Body of pancreas (tissue), 4 donors: ENCODE measurements at regions not wholly inside any gene's neighbourhood (a gene's known extent, or its start where the extent isn't known, plus 50 kb on each side); places are given as distances from the start of the nearest gene placed in this dataset.

Experiments
- ATAC-seq: fragments of 150-250 bp; one replicate; pipeline ENCODE4 v1.9.1; 2016
- DNase-seq, 4 donors: peaks; one replicate each; pipeline ENCODE4 v3.0.0-alpha.2; 2019
- H3K27ac ChIP-seq, 4 donors: fragments of 200-600 bp; sonication (generic); 1 replicate in 3 of 4; 2 replicates in 1 of 4; pipeline versions ENCODE4 v1.5.1 to v1.6.1; 2016 to 2019; ENCODE audit warnings: mild to moderate bottlenecking in 1 of 4, mixed read lengths in 1 of 4, moderate library complexity in 1 of 4
- H3K27me3 ChIP-seq, 2 donors: fragments of 200-600 bp; sonication (generic); one replicate each; pipeline ENCODE4 v1.6.0; 2016; ENCODE audit warnings: mild to moderate bottlenecking in 1 of 2
- H3K36me3 ChIP-seq, 2 donors: fragments of 200-600 bp; sonication (generic); replicated peaks in 1 of 2; 2 replicates each; pipeline ENCODE4 v1.5.1; 2016; ENCODE audit warnings: low read depth in 2 of 2; ENCODE audit not compliant: insufficient read depth in 1 of 2
- H3K4me1 ChIP-seq: fragments of 200-600 bp; sonication (generic); one replicate; pipeline ENCODE4 v1.6.0; 2016
- H3K4me3 ChIP-seq, 2 donors: fragments of 200-600 bp; sonication (generic); 1 replicate in 1 of 2; 2 replicates in 1 of 2; pipeline ENCODE4 v1.5.1; 2016 to 2019
- H3K9me3 ChIP-seq, 3 donors: fragments of 200-600 bp; sonication (generic); 1 replicate in 2 of 3; 2 replicates in 1 of 3; pipeline ENCODE4 v1.5.1; 2016
- POLR2A ChIP-seq, 3 donors: fragments of 450-650 bp; IDR thresholded peaks; one replicate each; pipeline ENCODE4 v1.6.1; 2016; ENCODE audit warnings: antibody characterized with exemption in 3 of 3, mild to moderate bottlenecking in 2 of 3
- WGBS, 2 donors: methylation state at CpG; one replicate each; pipeline ENCODE4 v1.1.5; 2017; 5-methylcytosine and 5-hydroxymethylcytosine counted together
- intact Hi-C: fragments of 100-400 bp; cut with DNase I; formaldehyde crosslinking; loops from one replicate; pipeline ENCODE4 v1.15.1; 2023
- TF ChIP-seq, protein P1 (sequence below), 7 experiments: fragments of 450-650 bp in 4 of 7; fragments of 200-600 bp in 3 of 7; sonication (generic) in 3 of 7; IDR thresholded peaks; one replicate each; pipeline ENCODE4 v1.5.1; 2016 to 2019; ENCODE audit warnings: antibody characterized with exemption in 7 of 7

DNA sequence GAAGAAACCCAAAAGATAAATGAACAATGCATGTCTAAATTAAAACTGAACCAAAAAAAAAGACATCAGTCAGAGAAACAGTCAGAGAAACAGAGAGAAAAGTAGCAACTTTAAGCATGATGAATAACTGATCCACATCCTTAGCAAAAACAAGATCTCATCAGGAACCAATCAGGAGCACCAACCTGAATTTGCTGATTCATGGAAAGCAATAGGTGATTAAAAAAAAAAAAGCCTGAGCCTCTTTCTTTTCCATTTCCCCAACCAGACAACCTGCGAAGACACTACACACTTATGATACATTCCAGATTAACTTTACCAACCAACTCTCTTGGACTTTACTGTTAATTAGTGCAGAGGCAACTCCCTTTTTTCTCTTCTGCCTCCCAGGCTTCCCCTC lies 112.7 kb upstream of the TAS2R1 start:
- H3K9me3 ChIP-seq = no peaks in the 10 kb centered on the region
- H3K4me3 ChIP-seq = no peak overlapping the region
- DNase-seq = no peak

DNA sequence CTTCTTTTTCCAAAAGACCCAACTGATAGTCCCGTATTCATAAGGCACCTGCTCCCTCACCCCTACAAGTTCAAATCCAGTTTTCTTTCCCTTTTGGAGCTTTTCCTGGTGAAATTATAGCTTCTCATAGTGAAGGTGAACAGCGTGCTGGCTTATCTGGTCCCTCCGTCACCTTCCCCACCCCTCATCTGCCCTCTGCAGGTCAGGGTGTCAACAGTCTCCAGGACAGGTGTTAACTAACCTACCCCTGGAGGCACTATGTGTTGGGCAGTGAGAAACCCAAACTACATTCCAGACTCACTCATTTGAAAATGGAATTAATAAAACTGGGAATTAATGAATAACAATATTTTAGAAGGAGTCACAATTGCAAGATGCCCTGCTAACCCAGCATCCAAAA lies 109.0 kb upstream of the TAS2R1 start:
- intact Hi-C loops = no loop called here

More for the DNA sequence above, 112.7 kb upstream of the TAS2R1 start:
- no peak for TF ChIP-seq POLR2A (IDR thresholded peaks at IDR 0.05)
- TF ChIP-seq, protein P1, sequence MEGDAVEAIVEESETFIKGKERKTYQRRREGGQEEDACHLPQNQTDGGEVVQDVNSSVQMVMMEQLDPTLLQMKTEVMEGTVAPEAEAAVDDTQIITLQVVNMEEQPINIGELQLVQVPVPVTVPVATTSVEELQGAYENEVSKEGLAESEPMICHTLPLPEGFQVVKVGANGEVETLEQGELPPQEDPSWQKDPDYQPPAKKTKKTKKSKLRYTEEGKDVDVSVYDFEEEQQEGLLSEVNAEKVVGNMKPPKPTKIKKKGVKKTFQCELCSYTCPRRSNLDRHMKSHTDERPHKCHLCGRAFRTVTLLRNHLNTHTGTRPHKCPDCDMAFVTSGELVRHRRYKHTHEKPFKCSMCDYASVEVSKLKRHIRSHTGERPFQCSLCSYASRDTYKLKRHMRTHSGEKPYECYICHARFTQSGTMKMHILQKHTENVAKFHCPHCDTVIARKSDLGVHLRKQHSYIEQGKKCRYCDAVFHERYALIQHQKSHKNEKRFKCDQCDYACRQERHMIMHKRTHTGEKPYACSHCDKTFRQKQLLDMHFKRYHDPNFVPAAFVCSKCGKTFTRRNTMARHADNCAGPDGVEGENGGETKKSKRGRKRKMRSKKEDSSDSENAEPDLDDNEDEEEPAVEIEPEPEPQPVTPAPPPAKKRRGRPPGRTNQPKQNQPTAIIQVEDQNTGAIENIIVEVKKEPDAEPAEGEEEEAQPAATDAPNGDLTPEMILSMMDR (IDR thresholded peaks at IDR 0.05) = no peak
- Histone ChIP-seq H3K27me3 (no peaks in the 10 kb centered on the region), H3K36me3 (no peaks in the 10 kb centered on the region), H3K27ac (no peak overlapping the region), H3K4me1 (no peaks in the 10 kb centered on the region)
- intact Hi-C loops = no loop called here
- 56 to 67% methylated on average over 1 of the region's 1 CpG for WGBS, 2 donors
- no peak for ATAC-seq

GRCh38 chr5:9737265-9737664 lies 107.1 kb upstream of the TAS2R1 start:
- no peaks in the 10 kb centered on the region for H3K27me3 ChIP-seq
- intact Hi-C loops = no loop called here
- H3K9me3 ChIP-seq = no peaks in the 10 kb centered on the region
- no peak for ATAC-seq
- 60 to 61% methylated on average over 4 of the region's 4 CpGs for WGBS, 2 donors
- H3K36me3 ChIP-seq = no peaks in the 10 kb centered on the region
- DNase-seq = no peak
- no peak overlapping the region for H3K27ac ChIP-seq
- no peaks in the 10 kb centered on the region for H3K4me1 ChIP-seq
- no peak for TF ChIP-seq POLR2A (IDR thresholded peaks at IDR 0.05)
- TF ChIP-seq, protein P1 (IDR thresholded peaks at IDR 0.05) = no peak
- H3K4me3 ChIP-seq = no peak overlapping the region

More for the DNA sequence above, 109.0 kb upstream of the TAS2R1 start:
- DNase-seq = no peak
- no peaks in the 10 kb centered on the region for H3K9me3 ChIP-seq
- 45 to 51% methylated on average over 3 of the region's 3 CpGs for WGBS, 2 donors
- TF ChIP-seq, protein P1 (IDR thresholded peaks at IDR 0.05) = no peak
- no peak for TF ChIP-seq POLR2A (IDR thresholded peaks at IDR 0.05)
- no peaks in the 10 kb centered on the region for H3K27me3 ChIP-seq
- no peak for ATAC-seq
- no peak overlapping the region for H3K27ac ChIP-seq
- H3K4me3 ChIP-seq = no peak overlapping the region
- H3K36me3 ChIP-seq = no peaks in the 10 kb centered on the region
- no peaks in the 10 kb centered on the region for H3K4me1 ChIP-seq

DNA sequence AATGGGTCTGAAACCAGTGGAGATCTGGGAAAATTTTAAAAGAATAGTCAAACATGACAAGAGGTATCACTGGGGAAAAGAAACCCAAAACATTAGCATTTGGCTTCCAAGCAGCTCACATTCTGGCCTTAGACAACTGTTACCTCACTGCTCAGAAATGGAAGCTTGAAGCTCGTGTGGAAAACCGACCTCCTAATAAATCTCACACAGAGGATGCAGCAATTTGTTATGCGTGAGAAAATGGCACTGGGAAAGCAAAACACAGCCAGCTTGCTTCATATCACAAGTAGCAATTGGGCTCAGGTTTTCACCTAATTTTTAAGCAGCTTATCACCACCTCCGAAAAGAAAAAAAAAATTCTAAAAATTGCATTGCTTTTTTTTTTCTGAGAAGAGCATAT lies 103.3 kb upstream of the TAS2R1 start:
- TF ChIP-seq, protein P1 (IDR thresholded peaks at IDR 0.05) = no peak
- TF ChIP-seq POLR2A (IDR thresholded peaks at IDR 0.05) = no peak
- Histone ChIP-seq H3K9me3 (no peaks in the 10 kb centered on the region), H3K27me3 (no peaks in the 10 kb centered on the region), H3K4me1 (no peaks in the 10 kb centered on the region), H3K36me3 (no peaks in the 10 kb centered on the region), H3K4me3 (no peak overlapping the region), H3K27ac (no peak overlapping the region)
- no peak for DNase-seq
- intact Hi-C loops = no loop called here
- 64 to 73% methylated on average over 4 of the region's 4 CpGs for WGBS, 2 donors
- no peak for ATAC-seq

DNA sequence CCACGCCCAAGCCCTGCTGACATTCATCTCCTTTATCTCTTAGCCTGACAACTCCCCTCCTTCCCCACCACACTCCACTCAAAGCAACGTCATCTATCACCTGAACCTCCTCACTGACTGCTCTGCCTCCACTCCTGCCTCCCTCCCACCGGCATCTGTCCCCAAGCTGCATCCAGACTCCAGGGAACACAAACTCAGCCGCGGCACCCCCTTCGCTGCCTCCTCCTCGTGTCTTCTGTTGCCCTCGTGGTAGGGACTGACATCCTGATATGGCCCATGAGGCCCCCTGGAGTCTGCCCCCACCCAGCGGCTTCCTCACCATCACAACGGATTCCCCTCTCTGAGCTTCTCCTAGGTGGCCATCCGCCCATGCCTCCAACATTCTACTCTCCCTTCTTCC lies 101.0 kb upstream of the TAS2R1 start:
- intact Hi-C loops = no loop called here
- DNase-seq = no peak
- WGBS, 2 donors = 51 to 64% methylated on average over 11 of the region's 11 CpGs

More for the DNA sequence above, 101.0 kb upstream of the TAS2R1 start:
- H3K4me3 ChIP-seq = no peak overlapping the region
- H3K4me1 ChIP-seq = no peaks in the 10 kb centered on the region
- H3K36me3 ChIP-seq = no peaks in the 10 kb centered on the region
- H3K27me3 ChIP-seq = no peaks in the 10 kb centered on the region
- H3K27ac ChIP-seq = no peak overlapping the region
- no peaks in the 10 kb centered on the region for H3K9me3 ChIP-seq
- no peak for TF ChIP-seq POLR2A (IDR thresholded peaks at IDR 0.05)
- TF ChIP-seq, protein P1 (IDR thresholded peaks at IDR 0.05) = no peak
- ATAC-seq = no peak
